ENCODE measurements at regions not wholly inside any gene's neighbourhood (a gene's known extent, or its start where the extent isn't known, plus 50 kb on each side); places are given as distances from the start of the nearest gene placed in this dataset.

DNA sequence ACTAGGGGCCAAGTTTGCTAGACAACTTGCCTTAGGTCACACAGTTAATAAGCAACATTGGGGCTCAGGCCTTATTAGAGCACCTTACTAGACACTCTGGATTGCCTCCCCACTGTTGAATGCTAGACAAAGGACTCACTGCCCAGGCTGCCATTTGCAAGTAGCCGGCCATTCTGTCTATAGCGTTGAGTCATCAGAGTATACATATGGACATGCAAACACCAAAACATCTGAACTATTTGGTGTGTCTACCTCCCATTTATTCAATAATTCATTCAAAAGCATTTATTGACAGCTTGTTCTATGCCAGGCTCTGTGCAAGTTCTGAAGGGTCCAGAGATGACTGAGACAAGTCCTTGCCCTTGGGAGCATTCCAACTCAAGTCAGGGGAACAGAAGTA lies 181.4 kb upstream of the DPT start:
- TF ChIP-seq POLR2A (IDR thresholded peaks at IDR 0.05; ENCODE audit: insufficient read depth in 1 of 2, low read depth in 2 of 2, low read length in 2 of 2): no peak
- TF ChIP-seq ZNF138 (CRISPR knock-in tag; IDR thresholded peaks at IDR 0.05; ENCODE audit: low read depth): no peak
- TF ChIP-seq, protein P1, sequence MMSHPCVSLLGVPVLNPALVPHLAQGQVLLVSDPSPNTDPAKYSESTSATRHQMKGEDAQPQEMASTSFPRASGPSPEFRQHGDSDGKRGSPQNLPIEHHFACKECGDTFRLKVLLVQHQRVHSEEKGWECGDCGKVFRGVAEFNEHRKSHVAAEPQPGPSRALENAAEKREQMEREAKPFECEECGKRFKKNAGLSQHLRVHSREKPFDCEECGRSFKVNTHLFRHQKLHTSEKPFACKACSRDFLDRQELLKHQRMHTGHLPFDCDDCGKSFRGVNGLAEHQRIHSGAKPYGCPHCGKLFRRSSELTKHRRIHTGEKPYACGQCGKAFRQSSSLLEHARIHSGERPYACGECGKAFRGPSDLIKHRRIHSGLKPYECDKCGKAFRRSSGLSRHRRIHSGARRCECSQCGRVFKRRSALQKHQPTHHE (CRISPR knock-in tag; IDR thresholded peaks at IDR 0.05; ENCODE audit: borderline replicate concordance): no peak
- TF ChIP-seq CEBPB (IDR thresholded peaks at IDR 0.05; ENCODE audit: borderline replicate concordance, low read depth, low read length): no peak
- TF ChIP-seq JUND (CRISPR knock-in tag; IDR thresholded peaks at IDR 0.05): no peak
- no peak for TF ChIP-seq ZSCAN30 (CRISPR knock-in tag; IDR thresholded peaks at IDR 0.05)
- TF ChIP-seq BHLHE40 (IDR thresholded peaks at IDR 0.05; ENCODE audit: low read length): no peak
- TF ChIP-seq, protein P2, sequence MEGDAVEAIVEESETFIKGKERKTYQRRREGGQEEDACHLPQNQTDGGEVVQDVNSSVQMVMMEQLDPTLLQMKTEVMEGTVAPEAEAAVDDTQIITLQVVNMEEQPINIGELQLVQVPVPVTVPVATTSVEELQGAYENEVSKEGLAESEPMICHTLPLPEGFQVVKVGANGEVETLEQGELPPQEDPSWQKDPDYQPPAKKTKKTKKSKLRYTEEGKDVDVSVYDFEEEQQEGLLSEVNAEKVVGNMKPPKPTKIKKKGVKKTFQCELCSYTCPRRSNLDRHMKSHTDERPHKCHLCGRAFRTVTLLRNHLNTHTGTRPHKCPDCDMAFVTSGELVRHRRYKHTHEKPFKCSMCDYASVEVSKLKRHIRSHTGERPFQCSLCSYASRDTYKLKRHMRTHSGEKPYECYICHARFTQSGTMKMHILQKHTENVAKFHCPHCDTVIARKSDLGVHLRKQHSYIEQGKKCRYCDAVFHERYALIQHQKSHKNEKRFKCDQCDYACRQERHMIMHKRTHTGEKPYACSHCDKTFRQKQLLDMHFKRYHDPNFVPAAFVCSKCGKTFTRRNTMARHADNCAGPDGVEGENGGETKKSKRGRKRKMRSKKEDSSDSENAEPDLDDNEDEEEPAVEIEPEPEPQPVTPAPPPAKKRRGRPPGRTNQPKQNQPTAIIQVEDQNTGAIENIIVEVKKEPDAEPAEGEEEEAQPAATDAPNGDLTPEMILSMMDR (CRISPR knock-in tag; IDR thresholded peaks at IDR 0.05): no peak
- TF ChIP-seq PRPF4 (IDR thresholded peaks at IDR 0.05; ENCODE audit: low read depth, low read length, poor library complexity, severe bottlenecking): no peak
- TF ChIP-seq ZNF878 (CRISPR knock-in tag; IDR thresholded peaks at IDR 0.05): no peak
- no peak for TF ChIP-seq USF2 (IDR thresholded peaks at IDR 0.05; ENCODE audit: low read depth, low read length)
- no peak for TF ChIP-seq USF2 (CRISPR knock-in tag; IDR thresholded peaks at IDR 0.05; ENCODE audit: borderline replicate concordance)
- TF ChIP-seq ZNF282 (IDR thresholded peaks at IDR 0.05; ENCODE audit: partially characterized antibody): no peak
- TF ChIP-seq ISX (CRISPR knock-in tag; conservative IDR thresholded peaks at IDR 0.05): no peak
- TF ChIP-seq, protein P3, sequence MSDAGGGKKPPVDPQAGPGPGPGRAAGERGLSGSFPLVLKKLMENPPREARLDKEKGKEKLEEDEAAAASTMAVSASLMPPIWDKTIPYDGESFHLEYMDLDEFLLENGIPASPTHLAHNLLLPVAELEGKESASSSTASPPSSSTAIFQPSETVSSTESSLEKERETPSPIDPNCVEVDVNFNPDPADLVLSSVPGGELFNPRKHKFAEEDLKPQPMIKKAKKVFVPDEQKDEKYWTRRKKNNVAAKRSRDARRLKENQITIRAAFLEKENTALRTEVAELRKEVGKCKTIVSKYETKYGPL (CRISPR knock-in tag; IDR thresholded peaks at IDR 0.05): no peak
